ENCODE measurements at regions not wholly inside any gene's neighbourhood (a gene's known extent, or its start where the extent isn't known, plus 50 kb on each side); places are given as distances from the start of the nearest gene placed in this dataset.

DNA sequence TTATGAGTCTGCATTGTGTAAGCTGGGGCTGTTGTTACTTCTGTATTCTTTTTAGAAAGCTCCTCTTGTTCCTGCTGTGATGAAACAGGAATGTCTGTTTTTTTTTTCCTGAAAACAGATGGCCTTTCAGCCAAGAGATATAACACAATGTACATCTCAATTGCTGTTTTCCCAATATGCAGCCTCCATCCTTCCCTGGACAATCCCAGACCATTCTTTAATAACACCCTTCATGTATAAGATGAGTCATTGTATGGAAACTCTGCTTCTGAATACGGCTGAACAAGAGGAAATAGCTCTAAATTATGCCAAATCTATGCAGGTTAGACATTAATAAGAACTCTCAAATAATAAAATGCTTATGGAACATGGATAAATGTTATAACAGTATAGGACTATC is 60.2 kb upstream of the LRRC4C start:
- TF ChIP-seq POLR2AphosphoS5 (IDR thresholded peaks at IDR 0.05), result no peak
- TF ChIP-seq, protein P1, sequence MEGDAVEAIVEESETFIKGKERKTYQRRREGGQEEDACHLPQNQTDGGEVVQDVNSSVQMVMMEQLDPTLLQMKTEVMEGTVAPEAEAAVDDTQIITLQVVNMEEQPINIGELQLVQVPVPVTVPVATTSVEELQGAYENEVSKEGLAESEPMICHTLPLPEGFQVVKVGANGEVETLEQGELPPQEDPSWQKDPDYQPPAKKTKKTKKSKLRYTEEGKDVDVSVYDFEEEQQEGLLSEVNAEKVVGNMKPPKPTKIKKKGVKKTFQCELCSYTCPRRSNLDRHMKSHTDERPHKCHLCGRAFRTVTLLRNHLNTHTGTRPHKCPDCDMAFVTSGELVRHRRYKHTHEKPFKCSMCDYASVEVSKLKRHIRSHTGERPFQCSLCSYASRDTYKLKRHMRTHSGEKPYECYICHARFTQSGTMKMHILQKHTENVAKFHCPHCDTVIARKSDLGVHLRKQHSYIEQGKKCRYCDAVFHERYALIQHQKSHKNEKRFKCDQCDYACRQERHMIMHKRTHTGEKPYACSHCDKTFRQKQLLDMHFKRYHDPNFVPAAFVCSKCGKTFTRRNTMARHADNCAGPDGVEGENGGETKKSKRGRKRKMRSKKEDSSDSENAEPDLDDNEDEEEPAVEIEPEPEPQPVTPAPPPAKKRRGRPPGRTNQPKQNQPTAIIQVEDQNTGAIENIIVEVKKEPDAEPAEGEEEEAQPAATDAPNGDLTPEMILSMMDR (IDR thresholded peaks at IDR 0.05), result no peak

All from stomach (tissue), 4 donors.